HepG2 (cell line): ENCODE measurements at regions not wholly inside any gene's neighbourhood (a gene's known extent, or its start where the extent isn't known, plus 50 kb on each side); places are given as distances from the start of the nearest gene placed in this dataset.
A peak's percentile ranks its signal among the peaks of the same experiment; 100 is the strongest.

Experiments
- FIP1L1 ChIP-seq: fragments of 200-400 bp; formaldehyde crosslinking; IDR thresholded peaks from 2 replicates; pipeline ENCODE4 v1.6.1; 2018; ENCODE audit warnings: low read depth, mild to moderate bottlenecking, low read length, moderate library complexity, borderline replicate concordance; ENCODE audit not compliant: insufficient read depth
- FOXK1 ChIP-seq: sonication (generic); formaldehyde crosslinking; IDR thresholded peaks from 2 replicates; pipeline ENCODE4 v1.4.0; 2020; ENCODE audit warnings: low read depth, missing genetic modification reagents, borderline replicate concordance
- KDM4B ChIP-seq: sonication (generic); formaldehyde crosslinking; IDR thresholded peaks from 2 replicates; pipeline ENCODE4 v1.4.0; 2020; ENCODE audit warnings: missing genetic modification reagents
- NR1H2 ChIP-seq: sonication (generic); formaldehyde crosslinking; IDR thresholded peaks from 2 replicates; pipeline ENCODE4 v1.8.1; 2022; ENCODE audit warnings: low read depth, missing genetic modification reagents, borderline replicate concordance
- SRSF9 ChIP-seq: fragments of 200-400 bp; formaldehyde crosslinking; IDR thresholded peaks from 2 replicates; pipeline ENCODE4 v1.6.1; 2018; ENCODE audit warnings: borderline replicate concordance, mild to moderate bottlenecking, low read depth, low read length; ENCODE audit not compliant: insufficient read depth, poor library complexity, severe bottlenecking
- ZFY ChIP-seq: sonication (generic); formaldehyde crosslinking; IDR thresholded peaks from 2 replicates; pipeline ENCODE4 v1.4.0; 2020; ENCODE audit warnings: missing genetic modification reagents
- ZMYM2 ChIP-seq: sonication (generic); formaldehyde crosslinking; IDR thresholded peaks from 2 replicates; pipeline ENCODE4 v1.8.0; 2022; ENCODE audit warnings: mild to moderate bottlenecking, missing genetic modification reagents
- ZNF292 ChIP-seq: sonication (generic); formaldehyde crosslinking; IDR thresholded peaks from 2 replicates; pipeline ENCODE4 v1.8.1; 2022; ENCODE audit warnings: mild to moderate bottlenecking, low read depth, missing genetic modification reagents, borderline replicate concordance
- ZNF441 ChIP-seq: sonication (generic); formaldehyde crosslinking; IDR thresholded peaks from 2 replicates; pipeline ENCODE4 v1.7.0; 2021; ENCODE audit warnings: missing genetic modification reagents, borderline replicate concordance
- ZNF546 ChIP-seq: sonication (generic); formaldehyde crosslinking; conservative IDR thresholded peaks from 2 replicates; pipeline ENCODE4 v1.8.1; 2023; ENCODE audit warnings: mild to moderate bottlenecking, missing genetic modification reagents
- ZNF557 ChIP-seq: sonication (generic); formaldehyde crosslinking; IDR thresholded peaks from 2 replicates; pipeline ENCODE4 v1.4.0; 2020; ENCODE audit warnings: missing genetic modification reagents
- TF ChIP-seq, protein P1 (sequence below): sonication (generic); formaldehyde crosslinking; IDR thresholded peaks from 2 replicates; pipeline ENCODE4 v1.8.1; 2023; ENCODE audit warnings: mild to moderate bottlenecking, missing genetic modification reagents
- TF ChIP-seq, protein P2 (sequence below): sonication (generic); formaldehyde crosslinking; conservative IDR thresholded peaks from 2 replicates; pipeline ENCODE4 v1.5.0; 2020; ENCODE audit warnings: missing genetic modification reagents
- TF ChIP-seq, protein P3 (sequence below): sonication (generic); formaldehyde crosslinking; IDR thresholded peaks from 2 replicates; pipeline ENCODE4 v1.5.1; 2020; ENCODE audit warnings: missing genetic modification reagents, mild to moderate bottlenecking, borderline replicate concordance
- TF ChIP-seq, protein P4 (sequence below): sonication (generic); formaldehyde crosslinking; IDR thresholded peaks from 2 replicates; pipeline ENCODE4 v1.9.0; 2021; ENCODE audit warnings: missing genetic modification reagents, borderline replicate concordance
- TF ChIP-seq, protein P5 (sequence below): sonication (generic); formaldehyde crosslinking; IDR thresholded peaks from 2 replicates; pipeline ENCODE4 v1.5.0; 2020; ENCODE audit warnings: mild to moderate bottlenecking, low read depth, missing genetic modification reagents, borderline replicate concordance
- TF ChIP-seq, protein P6 (sequence below): sonication (generic); formaldehyde crosslinking; IDR thresholded peaks from 2 replicates; pipeline ENCODE4 v1.4.0; 2020; ENCODE audit warnings: missing genetic modification reagents

DNA sequence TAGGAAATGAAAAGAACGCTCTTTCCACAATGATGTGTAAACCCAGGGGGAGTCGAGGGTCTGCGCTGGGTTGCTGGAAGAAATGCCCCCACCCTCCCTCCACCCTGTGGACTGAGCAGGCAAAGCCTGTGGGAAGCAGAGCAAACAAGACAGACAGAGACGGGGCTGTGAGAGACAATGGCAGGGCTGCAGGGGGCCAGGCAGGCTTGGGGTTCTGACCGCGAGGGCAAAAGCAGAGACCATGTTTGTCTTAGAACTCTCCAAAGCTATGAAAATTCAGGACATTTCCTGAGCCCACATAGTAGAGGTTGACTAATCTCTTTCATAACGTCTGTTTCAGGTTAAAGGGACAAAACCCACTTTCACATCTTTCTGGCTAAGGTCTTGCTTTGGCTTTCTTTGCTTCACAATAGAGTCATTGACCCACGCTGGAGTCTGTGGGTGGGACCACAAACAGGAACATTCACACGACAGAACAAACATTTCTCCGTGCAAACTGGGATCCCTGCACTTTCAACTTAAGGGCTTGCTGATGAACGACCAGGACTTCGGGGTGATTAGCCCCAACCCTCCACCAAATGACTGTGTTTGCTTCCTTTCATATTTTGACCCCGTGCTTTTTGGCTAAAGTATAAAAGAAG, 156.0 kb upstream of the TPM1 start (continued):
- TF ChIP-seq, protein P1, sequence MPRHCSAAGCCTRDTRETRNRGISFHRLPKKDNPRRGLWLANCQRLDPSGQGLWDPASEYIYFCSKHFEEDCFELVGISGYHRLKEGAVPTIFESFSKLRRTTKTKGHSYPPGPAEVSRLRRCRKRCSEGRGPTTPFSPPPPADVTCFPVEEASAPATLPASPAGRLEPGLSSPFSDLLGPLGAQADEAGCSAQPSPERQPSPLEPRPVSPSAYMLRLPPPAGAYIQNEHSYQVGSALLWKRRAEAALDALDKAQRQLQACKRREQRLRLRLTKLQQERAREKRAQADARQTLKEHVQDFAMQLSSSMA, result no peak
- no peak for TF ChIP-seq FIP1L1
- no peak for TF ChIP-seq FOXK1 (CRISPR knock-in tag)
- TF ChIP-seq, protein P2, sequence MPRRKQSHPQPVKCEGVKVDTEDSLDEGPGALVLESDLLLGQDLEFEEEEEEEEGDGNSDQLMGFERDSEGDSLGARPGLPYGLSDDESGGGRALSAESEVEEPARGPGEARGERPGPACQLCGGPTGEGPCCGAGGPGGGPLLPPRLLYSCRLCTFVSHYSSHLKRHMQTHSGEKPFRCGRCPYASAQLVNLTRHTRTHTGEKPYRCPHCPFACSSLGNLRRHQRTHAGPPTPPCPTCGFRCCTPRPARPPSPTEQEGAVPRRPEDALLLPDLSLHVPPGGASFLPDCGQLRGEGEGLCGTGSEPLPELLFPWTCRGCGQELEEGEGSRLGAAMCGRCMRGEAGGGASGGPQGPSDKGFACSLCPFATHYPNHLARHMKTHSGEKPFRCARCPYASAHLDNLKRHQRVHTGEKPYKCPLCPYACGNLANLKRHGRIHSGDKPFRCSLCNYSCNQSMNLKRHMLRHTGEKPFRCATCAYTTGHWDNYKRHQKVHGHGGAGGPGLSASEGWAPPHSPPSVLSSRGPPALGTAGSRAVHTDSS (CRISPR knock-in tag), result no peak
- no peak for TF ChIP-seq SRSF9
- no peak for TF ChIP-seq ZNF441 (CRISPR knock-in tag)
- TF ChIP-seq NR1H2 (CRISPR knock-in tag), result no peak
- no peak for TF ChIP-seq KDM4B (CRISPR knock-in tag)
- TF ChIP-seq, protein P3, sequence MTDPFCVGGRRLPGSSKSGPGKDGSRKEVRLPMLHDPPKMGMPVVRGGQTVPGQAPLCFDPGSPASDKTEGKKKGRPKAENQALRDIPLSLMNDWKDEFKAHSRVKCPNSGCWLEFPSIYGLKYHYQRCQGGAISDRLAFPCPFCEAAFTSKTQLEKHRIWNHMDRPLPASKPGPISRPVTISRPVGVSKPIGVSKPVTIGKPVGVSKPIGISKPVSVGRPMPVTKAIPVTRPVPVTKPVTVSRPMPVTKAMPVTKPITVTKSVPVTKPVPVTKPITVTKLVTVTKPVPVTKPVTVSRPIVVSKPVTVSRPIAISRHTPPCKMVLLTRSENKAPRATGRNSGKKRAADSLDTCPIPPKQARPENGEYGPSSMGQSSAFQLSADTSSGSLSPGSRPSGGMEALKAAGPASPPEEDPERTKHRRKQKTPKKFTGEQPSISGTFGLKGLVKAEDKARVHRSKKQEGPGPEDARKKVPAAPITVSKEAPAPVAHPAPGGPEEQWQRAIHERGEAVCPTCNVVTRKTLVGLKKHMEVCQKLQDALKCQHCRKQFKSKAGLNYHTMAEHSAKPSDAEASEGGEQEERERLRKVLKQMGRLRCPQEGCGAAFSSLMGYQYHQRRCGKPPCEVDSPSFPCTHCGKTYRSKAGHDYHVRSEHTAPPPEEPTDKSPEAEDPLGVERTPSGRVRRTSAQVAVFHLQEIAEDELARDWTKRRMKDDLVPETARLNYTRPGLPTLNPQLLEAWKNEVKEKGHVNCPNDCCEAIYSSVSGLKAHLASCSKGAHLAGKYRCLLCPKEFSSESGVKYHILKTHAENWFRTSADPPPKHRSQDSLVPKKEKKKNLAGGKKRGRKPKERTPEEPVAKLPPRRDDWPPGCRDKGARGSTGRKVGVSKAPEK (CRISPR knock-in tag), result peak; percentile 79; the same call in 1 of the 2 replicates
- TF ChIP-seq, protein P4, sequence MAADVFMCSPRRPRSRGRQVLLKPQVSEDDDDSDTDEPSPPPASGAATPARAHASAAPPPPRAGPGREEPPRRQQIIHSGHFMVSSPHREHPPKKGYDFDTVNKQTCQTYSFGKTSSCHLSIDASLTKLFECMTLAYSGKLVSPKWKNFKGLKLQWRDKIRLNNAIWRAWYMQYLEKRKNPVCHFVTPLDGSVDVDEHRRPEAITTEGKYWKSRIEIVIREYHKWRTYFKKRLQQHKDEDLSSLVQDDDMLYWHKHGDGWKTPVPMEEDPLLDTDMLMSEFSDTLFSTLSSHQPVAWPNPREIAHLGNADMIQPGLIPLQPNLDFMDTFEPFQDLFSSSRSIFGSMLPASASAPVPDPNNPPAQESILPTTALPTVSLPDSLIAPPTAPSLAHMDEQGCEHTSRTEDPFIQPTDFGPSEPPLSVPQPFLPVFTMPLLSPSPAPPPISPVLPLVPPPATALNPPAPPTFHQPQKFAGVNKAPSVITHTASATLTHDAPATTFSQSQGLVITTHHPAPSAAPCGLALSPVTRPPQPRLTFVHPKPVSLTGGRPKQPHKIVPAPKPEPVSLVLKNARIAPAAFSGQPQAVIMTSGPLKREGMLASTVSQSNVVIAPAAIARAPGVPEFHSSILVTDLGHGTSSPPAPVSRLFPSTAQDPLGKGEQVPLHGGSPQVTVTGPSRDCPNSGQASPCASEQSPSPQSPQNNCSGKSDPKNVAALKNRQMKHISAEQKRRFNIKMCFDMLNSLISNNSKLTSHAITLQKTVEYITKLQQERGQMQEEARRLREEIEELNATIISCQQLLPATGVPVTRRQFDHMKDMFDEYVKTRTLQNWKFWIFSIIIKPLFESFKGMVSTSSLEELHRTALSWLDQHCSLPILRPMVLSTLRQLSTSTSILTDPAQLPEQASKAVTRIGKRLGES (CRISPR knock-in tag), result no peak
- TF ChIP-seq ZNF292, result peak; percentile 99
- no peak for TF ChIP-seq ZNF557 (CRISPR knock-in tag)
- no peak for TF ChIP-seq ZMYM2 (CRISPR knock-in tag)
- TF ChIP-seq ZFY, result no peak
- TF ChIP-seq, protein P5, sequence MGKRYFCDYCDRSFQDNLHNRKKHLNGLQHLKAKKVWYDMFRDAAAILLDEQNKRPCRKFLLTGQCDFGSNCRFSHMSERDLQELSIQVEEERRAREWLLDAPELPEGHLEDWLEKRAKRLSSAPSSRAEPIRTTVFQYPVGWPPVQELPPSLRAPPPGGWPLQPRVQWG (CRISPR knock-in tag), result no peak
- TF ChIP-seq, protein P6, sequence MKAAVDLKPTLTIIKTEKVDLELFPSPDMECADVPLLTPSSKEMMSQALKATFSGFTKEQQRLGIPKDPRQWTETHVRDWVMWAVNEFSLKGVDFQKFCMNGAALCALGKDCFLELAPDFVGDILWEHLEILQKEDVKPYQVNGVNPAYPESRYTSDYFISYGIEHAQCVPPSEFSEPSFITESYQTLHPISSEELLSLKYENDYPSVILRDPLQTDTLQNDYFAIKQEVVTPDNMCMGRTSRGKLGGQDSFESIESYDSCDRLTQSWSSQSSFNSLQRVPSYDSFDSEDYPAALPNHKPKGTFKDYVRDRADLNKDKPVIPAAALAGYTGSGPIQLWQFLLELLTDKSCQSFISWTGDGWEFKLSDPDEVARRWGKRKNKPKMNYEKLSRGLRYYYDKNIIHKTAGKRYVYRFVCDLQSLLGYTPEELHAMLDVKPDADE (CRISPR knock-in tag), result no peak
- no peak for TF ChIP-seq ZNF546
